HG02970 (cell line): ENCODE measurements at regions not wholly inside any gene's neighbourhood (a gene's known extent, or its start where the extent isn't known, plus 50 kb on each side); places are given as distances from the start of the nearest gene placed in this dataset.

Experiments used
- ATAC-seq: cut with Tn5 transposase; IDR thresholded peaks from one replicate; pipeline ENCODE4 v1.9.1; 2021; ENCODE audit warnings: mild to moderate bottlenecking, moderate library complexity, moderate number of reproducible peaks; ENCODE audit not compliant: unreplicated experiment, low FRiP score

DNA sequence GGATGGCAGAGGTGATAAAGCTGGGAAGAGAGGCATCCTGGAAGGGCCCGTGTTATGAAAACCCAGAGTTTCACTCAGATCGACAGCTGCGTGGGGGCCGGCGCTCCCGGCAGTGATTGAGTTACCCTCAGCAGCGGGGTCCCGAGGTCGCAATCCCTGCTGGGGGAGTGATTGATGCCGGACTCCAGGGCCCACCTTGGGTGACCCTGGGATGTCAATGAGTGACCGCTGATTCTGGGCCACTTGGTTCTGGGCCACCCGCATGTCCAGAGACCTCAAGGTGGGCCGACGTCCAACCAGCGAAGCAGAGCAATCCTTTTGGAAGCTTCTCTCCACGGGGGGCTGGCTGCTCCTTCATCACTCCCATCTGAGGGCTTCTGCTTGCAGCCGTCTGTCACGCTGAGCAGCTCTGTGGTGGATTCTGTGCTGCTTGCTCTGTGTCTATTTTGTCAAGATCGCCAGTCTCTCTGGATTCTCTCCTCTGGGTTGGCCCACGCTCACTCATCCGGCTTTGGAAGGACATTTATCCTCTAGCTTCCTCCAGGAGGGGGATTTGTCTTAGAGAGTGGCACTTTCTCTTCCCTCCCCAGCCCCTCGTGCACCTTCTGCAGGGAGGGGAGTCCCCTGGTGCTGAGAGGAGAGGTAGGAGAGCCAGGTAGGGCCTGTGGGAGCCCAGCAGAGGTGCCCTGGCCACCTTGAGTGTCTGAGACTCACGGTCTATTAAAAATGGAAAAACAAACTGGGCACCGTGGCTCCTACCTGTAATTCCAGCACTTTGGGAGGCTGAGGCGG is 110.9 kb upstream of the C1orf174 start:
- no peak for ATAC-seq

DNA sequence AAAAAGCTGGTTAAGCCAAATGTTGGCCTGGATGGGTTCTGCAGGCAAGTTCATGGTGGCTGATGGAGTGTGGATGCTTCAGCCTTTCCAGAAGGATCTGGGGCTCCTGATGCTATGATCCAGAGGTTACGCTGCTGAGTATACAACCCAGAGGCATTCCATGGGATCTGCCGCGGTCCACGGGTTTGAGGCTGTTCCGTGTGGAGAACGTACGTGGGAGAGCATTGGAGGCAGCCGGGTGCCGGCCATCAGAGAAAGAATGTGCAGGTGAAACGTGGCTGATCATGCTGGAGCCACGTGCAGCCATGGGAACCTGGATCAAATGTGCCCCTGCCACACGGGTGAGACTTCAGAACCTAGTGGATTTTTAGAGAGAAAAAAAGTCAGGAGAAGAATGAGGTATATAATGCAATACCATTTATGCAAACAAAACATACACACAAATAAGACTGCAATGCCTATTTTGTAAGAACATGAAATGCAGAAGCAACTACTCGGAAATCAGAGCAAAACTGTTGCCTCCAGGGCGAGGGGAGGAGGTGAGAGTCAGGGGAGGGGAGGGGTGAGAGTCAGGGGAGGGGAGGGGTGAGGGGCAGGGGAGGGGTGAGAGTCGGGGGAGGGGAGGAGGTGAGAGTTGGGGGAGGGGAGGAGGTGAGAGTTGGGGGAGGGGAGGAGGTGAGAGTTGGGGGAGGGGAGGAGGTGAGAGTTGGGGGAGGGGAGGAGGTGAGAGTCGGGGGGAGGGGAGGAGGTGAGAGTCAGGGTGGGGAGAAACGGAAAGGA is 116.5 kb upstream of the C1orf174 start:
- ATAC-seq, result no peak

DNA sequence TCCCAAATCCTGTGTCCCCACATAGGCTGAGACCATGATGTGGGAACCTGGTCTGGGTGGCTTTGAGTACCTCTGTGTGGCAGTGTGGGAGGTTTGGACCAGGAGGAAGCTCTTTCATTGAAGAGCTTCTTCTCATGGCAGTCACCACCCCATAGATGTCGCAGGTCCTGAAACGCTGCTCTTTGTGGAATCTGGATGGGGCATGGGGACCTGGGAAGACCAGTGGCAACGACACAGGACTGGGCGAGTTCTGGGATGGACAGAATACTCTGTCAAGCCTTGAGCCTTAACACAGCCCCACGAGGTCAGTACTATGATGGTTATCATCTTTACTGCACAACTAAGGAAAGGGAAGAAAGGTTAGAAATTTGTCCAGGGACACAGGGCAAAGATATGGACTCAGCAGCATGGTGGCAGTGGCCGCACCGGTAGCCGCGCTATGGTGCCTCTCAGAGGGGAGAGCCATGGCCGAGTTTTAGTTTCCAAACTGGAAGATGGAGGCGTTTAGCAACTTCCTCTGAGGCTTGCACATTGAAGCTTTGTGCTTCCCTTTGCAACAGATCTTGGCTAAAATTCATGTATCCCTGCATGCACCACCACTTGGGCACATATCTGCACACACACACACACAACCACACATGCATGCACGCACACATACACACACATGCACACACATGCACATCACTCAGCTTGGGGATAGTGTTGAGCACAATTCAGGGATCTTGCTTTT is 117.7 kb upstream of the C1orf174 start:
- ATAC-seq, result no peak

DNA sequence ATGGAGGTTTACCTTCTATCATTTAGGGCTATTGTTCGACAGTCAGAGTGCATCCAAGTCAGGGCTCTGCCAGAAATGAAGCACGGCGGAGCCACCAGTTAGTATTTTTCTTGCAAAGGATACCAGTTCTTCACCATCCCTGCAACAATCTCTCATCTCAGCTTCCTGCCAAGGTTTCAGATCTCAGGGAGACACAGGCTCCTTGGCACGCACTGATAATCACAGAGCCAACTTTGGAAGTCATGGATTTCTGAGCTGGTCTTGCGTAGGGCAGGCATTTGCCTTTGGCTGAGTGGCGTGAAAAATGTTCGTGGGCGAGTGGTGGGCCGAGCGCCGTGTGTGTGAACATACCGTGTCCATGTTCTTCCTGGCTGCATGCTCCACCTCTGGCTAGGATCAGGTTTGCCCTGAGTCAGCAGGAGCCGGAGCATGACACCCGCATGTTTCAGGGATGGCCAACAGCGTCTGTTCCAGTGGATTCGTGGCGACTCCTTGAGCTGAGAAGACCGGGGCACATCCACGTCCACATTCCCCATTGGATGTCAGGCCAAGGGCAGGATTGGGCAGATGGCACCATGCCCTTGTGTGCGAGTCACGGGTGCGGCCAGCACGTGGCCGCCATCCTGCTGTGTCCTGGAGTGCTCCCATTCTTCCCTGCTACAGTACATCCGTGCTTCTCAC is 118.5 kb upstream of the C1orf174 start:
- no peak for ATAC-seq

DNA sequence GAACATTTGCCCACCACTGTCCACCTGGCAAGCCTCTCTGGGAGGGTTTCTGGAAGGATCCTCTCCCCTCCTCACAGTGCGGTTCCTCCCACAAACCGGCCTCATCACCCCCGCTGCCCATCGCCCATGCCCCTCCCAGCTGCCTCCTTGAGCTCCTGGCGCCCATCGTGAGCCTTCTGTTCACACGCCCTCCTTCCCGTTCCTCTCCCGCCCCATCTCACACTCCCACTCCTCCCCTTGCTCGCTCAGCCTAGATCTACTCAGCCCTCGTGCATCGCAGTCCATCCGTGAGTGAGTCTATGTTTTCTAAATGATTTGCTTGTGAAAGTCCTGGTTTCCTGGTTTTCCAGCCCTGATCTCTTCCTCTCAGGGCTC is 119.1 kb upstream of the C1orf174 start:
- ATAC-seq, result no peak

DNA sequence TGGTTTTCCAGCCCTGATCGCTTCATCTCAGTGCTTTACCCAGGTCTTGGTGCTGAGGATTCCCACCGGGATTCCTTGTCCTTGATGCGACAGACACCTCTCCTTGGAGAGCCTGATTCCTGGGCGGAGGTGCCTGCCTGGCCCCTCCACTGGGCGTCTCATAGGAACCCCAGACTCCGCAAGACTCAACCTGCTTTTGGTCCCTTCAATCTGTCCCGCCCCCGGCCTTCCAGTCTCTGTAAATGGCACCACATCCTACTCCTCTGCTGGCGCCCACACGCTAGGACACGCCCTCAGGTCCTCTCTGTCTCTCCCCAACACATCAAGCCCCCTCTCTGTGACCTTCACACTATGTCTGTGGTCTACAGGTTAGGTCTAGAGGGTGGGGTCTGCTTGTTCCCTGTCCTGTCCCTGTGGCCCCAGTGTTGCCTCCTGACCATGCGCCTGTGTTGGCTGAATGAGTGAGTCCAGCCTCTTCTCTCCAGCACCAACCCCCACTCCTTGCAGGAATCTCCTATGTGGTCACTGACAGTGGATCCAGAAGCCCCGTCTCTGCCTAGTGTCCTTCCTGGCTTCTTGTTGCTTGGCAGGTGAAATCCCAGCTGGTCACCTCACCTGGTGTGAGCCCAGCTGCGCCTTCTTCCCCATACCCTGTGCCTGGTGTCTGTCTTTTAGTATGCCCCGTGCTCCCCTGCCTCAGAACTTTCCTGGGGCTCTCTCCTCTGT is 119.7 kb upstream of the C1orf174 start:
- ATAC-seq, result no peak

DNA sequence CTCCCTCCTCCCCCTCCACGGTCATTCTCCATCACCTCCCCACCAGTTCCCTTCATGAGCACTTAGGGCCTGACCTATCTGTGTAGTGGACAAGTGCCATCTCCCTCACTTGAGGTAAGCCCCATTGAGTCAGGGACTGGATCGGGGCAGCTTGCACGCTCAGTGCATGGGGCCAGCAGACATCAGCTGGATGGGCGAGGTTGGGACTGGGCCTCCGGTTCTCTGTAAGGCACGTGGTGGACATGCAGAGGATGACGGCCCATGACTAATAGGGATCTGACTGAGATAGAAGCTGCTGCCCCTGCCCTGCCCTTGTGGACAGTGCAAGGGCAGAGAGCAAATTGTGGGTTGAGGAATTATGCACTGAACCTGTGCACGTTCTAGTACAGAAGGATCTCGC is 120.4 kb upstream of the C1orf174 start:
- ATAC-seq, result no peak

DNA sequence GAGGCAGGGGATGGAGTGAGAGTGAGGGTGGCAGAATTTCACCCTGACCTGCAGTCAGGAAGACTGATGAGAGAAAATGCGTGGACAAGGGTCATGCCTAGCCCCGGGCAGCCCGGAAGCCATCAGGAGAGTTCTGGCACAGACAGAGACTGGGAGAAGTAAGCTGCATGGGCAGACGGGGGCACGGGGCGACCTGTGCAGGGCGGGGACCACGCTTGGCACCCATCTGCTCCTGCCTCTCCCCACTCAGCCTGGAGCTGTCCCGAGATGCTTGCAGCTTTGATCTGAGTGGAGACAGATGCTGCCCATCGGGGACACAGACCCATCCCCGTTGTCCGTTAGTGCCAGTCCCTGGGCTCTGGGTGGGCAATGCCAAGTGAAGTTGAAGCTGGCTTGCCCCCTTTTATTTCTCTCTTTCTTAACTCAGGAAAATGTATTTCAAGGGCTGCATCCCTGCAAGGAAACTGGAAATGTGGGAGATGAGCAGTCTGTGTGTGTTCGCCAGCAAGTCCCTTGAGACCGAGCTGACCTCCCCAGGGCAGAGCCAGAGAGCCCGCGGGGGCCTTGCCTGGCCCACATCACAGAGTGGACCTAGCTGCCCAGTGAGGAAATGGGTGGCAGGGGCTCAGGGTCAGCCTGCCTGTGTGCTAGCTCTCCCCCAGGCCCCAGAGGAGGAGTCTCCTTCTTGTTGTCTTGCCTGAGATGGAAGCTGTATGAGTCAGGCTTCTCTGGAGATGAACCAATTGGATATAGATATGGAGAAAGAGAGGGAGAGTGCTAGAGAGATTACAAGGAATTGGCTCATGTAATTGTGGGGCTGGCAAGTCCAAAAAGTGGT is 121.3 kb upstream of the C1orf174 start:
- ATAC-seq, result no peak

DNA sequence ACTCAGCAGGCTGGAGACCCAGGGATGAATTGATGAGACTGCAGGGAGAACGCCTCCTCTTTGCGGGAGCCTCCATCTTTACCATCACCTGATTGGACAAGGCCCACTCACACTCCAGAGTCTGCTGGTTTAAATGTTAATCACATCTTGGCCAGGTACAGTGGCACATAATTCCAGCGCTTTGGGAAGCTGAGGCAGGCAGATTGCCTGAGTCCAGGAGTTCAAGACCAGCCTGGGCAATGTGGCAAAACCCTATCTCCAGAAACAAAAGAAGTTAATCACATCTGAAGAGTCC is 121.8 kb upstream of the C1orf174 start:
- ATAC-seq, result no peak

DNA sequence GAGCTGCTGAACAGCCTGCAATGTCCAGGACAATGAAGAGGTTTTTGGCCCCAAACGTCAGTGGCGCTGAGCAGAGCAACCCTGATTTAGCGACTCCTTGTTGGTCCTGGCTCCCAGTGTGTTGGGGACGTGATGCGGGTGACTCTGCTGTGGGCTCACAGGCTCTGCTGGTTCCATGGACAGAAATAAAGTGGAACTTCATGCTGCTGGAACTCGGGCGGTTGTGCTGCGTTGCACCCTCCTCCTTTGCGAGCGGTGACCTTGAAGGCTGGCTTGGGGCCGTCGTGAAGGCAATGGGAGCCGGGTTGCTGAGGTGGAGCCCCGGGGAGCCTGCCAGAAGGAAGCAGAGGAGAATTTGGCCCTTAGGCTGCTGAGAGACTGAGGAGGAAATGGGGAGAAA is 122.6 kb upstream of the C1orf174 start:
- no peak for ATAC-seq

DNA sequence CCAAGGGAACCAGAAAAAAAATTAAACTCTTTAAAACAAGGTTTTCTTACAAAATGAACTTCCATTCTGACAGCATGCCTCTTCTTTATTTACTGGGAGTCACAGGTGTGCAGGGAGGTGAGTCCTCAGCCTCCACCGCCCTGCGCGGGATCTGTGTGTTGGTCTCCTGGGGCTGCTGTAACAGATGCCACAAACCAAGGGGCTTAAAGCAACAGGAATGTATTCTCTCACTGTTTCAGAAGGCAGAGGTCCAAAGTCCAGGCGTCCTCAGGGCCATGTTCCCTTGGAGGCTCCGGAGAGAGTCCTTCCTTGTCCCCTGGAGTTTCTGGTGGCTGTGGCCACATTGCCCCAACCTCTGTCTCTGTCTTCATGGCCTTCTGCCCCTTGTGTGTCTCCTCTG is 123.6 kb upstream of the C1orf174 start:
- ATAC-seq, result no peak

DNA sequence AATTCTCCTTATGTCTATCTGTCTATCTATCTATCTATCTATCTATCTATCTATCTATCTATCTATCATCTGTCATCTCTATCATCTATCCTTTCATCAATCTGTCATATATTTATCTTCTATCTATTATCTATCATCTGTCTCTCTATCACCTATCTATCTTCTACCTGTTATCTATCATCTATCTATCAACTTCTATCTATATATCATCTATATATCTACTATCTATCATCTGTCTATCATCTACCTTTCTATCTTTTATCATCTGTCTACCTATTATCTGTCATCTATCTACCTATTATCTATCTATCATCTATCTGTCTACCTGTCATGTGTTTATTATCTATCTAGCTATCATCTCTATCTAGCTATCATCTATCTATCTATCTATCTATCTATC is 124.7 kb upstream of the C1orf174 start:
- ATAC-seq, result no peak

DNA sequence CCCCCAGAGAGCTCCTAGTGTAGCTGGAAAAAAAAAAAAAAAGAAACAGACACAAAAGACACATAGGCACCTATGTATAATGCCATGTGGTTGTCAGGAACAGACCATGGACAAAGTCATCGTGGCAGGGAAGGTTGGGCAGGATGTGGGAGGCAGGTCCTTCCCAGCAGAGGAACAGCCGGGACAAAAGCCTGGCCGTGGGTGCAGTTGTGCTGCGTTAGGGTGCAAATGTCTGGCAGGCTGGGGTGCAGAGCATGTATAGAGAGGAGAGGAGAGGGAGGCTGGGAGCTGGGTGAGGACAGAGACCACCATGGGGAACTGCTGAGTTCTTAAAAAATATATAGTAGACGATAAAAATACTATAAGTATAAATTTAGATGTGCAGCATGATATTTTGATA is 125.7 kb upstream of the C1orf174 start:
- ATAC-seq, result no peak

DNA sequence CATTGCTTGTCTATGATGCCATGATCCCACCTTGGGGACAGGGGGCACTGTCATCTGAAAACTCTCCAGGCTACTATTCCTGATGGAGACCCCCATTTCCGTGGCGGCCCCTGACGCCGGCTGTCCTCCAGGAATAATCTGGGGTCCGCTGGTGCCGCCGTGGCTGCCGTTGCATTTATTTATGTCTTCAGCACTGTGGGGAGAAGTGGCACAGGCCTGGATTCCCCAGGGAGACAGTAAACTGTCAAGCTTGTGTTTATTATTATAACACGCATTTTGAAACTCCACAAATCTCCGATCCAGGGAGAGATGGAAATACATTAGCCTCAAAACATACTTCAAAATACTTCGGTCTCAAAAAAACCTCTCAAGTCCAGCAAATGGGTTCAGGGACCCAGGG is 126.9 kb upstream of the C1orf174 start:
- no peak for ATAC-seq

DNA sequence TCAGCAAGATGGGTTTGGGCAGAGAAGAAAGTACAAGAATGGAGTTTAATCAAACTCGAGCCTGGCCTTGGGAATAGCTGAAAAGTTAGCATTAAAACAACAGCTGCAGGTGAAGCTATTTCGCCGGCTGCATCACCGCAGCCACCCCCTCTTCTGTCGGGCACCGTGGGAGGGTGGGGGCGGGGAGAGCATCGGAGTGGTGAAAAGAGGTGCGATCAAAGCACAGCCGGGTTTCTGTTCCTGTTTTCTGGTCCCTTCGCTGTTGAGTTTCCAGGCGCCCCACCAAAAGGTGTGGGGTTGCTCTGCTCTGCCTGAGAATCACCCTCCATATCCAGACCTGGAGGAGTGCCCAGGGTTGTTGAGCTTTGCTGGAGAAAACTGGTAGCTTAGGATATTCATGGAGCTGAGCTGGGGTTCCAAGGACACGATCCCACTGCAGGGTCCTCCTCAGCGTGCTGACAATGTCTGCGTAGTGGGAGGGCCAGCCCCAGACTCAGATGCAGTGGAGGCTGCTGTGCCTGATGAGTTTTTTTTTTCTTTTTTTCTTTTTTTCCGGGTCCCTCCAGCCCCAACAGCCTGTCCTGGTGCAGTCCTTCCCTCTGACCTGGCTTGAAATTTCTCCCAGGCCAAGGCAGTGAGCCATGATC is 127.5 kb upstream of the C1orf174 start:
- no peak for ATAC-seq

DNA sequence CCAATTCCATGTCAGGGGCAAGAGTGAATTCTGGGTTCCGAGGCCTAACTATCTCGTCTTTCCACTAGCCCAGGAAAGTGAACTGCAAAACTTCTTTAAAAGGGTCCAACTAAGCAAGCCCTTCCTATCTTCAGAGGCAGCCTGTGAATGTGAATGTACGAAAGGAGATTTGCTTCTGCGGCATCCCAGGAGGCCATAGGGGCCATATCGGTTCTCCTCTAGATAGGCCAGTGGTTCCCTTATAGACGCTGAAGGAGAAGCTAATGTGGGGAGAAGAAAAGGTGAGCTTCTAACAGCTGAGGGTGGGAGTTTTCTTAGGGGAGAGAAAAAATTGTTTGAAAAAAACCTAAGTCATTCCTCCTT is 128.0 kb upstream of the C1orf174 start:
- ATAC-seq, result no peak

DNA sequence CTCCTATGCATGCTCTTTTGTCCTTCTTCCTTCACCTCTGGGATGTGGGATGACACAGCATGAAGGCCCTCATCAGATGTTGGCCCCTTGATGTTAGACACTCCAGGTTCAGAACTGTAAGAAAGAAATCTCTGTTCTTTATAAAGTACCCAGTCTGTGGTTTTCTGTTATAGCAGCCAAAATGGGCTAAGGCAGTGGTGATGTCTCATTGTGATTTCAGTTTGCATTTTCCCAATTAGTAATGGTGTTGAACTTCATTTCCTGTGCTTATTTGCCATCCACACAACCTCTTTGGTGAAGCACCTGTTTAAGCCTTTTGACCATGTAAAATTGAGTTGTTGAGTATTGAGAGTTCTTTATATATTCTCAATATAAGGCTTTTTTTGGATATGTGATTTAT is 129.3 kb upstream of the C1orf174 start:
- no peak for ATAC-seq

DNA sequence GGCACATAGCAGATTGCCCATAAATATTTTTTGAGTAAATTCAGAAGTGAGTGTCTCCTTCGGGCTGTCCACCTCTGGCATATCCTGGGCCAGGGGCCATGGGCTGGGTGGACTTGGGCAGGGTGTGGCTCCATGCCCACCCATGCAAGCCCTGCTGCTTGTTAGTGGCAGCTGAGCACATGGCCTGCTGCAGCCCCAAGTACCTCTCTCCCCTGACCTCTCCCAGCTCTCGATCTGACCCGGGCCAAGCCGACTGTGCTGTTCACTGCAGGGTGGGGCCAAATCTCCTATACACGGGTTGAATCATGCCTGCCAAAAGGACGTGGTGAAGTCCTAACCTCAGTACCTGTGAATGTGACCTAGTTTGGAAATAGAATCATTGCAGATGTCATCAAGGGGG is 132.5 kb upstream of the C1orf174 start:
- no peak for ATAC-seq

DNA sequence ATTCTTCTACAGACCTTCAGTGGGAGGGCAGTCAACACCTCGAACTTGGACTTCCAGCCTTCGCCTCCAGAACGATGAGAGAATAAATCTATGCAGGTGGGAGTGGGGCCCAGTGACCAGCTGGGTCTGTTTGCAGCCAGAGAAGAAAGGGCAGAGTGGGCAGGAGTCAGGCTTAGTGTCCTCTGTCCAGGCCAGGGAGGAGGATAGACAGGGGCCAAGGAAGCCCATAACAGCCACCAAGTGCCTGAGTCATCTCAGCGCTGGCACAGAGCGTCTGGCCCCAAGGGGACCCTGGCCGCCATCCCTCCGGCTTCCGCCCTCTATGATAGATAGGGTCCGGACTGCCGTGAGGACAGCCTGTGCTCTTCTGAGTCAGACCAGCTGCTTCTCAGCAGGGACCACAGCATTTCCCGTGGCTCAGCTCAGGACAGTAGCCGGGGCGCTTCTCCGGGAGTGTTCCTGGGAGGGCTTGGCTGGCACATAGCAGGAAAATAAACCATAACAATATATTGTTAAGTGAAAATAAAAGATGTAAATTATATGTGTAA is 133.1 kb upstream of the C1orf174 start:
- ATAC-seq, result no peak
